ENCODE measurements at regions not wholly inside any gene's neighbourhood (a gene's known extent, or its start where the extent isn't known, plus 50 kb on each side); places are given as distances from the start of the nearest gene placed in this dataset.

DNA sequence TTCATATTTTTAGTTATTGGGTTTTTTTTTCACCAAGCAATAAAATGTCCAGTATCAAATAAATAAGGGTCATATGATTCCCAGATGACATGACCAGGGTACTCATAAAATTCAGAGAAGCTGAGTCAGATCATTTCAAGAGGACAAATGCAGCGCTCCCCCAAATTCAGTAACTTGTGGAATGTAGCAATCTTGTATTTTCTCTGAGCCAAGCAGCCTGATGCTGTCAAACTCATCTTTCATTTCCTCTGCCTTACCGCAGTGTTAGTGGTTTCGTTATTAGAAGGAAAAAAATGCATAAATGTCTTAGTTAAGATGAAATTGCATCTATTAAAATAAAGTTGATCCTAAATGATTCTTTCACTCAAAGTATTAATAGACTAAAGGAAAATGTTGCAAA is 57.8 kb upstream of the EDN1 start:
- TF ChIP-seq, protein P1, sequence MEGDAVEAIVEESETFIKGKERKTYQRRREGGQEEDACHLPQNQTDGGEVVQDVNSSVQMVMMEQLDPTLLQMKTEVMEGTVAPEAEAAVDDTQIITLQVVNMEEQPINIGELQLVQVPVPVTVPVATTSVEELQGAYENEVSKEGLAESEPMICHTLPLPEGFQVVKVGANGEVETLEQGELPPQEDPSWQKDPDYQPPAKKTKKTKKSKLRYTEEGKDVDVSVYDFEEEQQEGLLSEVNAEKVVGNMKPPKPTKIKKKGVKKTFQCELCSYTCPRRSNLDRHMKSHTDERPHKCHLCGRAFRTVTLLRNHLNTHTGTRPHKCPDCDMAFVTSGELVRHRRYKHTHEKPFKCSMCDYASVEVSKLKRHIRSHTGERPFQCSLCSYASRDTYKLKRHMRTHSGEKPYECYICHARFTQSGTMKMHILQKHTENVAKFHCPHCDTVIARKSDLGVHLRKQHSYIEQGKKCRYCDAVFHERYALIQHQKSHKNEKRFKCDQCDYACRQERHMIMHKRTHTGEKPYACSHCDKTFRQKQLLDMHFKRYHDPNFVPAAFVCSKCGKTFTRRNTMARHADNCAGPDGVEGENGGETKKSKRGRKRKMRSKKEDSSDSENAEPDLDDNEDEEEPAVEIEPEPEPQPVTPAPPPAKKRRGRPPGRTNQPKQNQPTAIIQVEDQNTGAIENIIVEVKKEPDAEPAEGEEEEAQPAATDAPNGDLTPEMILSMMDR (IDR thresholded peaks at IDR 0.05; ENCODE audit: low read depth, low read length), result no peak

DNA sequence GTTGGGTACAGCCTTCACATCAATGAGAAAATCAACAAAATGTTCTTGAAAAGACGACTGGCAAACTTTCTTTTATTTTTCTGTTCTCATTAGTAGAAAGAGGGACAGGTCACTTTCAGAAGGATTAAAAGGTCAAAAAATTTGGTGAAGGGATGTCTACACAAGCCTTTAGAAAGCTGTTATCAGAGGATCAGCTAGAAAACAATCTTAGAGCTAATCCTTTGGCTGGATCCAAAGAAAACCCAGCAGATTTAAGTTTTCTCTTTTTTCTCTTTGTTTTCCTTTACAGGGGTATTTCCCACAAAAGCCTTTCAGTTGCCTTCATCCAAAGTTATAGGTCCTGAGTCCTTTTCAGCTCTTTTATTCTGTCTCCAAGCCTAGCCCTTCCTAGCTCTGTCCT is 57.3 kb upstream of the EDN1 start:
- TF ChIP-seq, protein P1 (IDR thresholded peaks at IDR 0.05; ENCODE audit: low read depth, low read length), result no peak
- no peak for DNase-seq (ENCODE audit: extremely low read depth, low read depth)

More for the DNA sequence above, 57.8 kb upstream of the EDN1 start:
- no peak for DNase-seq (ENCODE audit: extremely low read depth, low read depth)

DNA sequence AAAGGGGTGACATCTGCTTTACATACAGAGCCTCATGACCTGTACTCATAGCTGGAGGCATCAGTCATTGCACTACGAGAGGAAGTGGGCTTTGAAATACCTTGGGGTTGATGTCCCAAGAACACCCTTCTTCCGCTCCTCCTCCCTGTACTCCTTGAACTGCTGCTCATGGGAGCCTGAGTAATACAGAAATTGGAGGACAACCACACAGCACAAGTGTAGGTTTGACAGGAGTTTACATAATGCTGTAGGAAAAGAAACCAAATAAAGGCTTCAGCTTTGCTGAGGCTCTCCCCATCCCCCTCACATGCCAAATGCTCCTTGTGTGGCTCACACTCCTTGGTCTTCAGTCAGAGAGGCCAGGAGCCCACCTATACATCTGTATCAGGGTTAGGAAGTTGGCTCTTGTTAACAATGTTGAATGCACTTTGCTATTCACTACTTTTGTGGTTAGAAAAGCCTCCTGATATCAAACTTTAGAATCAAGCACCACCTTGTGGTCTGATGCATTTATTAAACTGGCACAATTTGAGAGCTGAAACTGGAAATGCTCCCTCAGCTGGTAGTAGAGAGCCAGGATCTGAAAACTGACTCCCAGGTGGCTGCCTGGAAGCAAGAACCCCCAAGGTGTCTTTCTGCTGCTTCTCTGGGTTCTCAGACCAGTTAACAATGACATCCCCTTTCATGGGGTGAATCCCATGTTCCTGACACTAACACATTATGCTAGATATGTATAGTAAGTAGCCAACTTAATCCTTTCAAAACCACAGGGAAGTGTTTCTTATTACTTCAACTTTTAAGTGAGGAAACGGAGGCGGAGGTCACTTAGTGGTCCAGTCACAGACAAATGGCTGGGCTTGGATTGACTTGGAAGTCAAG is 56.2 kb upstream of the EDN1 start:
- peak; percentile 45 for DNase-seq (ENCODE audit: extremely low read depth, low read depth)
- TF ChIP-seq, protein P1 (IDR thresholded peaks at IDR 0.05; ENCODE audit: low read depth, low read length), result peak; percentile 86

DNA sequence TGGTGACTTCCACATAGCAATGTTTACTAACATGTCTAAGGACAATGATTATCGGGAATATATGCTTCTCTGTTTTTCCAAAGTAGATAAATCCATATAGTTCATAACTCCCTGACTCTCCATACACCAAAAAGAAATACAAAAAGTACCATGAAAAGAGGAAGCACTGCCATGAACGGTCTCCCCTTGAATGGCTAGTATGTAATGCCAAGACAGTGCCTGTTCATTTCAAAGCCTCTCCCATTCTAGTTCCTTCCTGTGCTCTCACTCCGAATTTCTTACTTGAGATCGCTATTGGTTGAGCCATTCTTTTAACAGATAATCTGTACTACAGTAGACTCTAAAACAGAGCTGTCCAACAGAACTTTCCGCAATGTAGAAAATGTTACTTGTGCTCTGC is 54.8 kb upstream of the EDN1 start:
- no peak for DNase-seq (ENCODE audit: extremely low read depth, low read depth)
- TF ChIP-seq, protein P1 (IDR thresholded peaks at IDR 0.05; ENCODE audit: low read depth, low read length), result no peak

DNA sequence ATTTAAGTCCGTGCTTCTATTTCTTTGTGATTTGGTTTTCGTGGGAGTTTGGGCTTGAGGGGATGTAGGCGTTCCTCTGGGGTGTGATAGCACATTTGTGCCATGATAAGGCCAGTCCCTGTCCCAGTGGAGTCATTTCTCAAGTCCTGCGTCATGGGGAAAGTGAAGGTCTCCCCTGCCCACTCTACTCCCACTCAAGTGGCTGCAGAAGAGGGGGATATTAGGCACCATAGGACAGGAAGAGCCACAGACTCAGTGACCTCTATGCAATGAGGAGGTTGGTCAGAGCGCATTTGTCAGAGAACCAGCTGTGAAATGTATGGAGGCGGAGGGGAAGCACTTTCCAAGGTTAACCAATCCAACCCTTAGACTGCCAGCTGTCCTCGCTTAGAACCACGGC is 51.9 kb upstream of the EDN1 start:
- TF ChIP-seq, protein P1 (IDR thresholded peaks at IDR 0.05; ENCODE audit: low read depth, low read length), result no peak
- DNase-seq (ENCODE audit: extremely low read depth, low read depth), result no peak
